Keratinocyte (primary cell): ENCODE measurements at regions not wholly inside any gene's neighbourhood (a gene's known extent, or its start where the extent isn't known, plus 50 kb on each side); places are given as distances from the start of the nearest gene placed in this dataset.

Experiments
- DNase-seq: peaks from one replicate; pipeline ENCODE4 v3.0.0-alpha.2; 2011; ENCODE audit warnings: low read depth, missing footprints, low spot score
- FAIRE-seq: peaks from 2 replicates; lab custom pipeline; 2011; peaks lifted over from hg19 to GRCh38; lab: Jason Lieb, UNC
- H2AFZ ChIP-seq: 2 replicates; pipeline ENCODE4 v1.6.0; 2012; ENCODE audit warnings: low read length, control low read depth, inconsistent platforms; ENCODE audit not compliant: control insufficient read depth
- H3K27ac ChIP-seq: 2 replicates; pipeline ENCODE4 v1.5.1; 2011; ENCODE audit warnings: low read length; ENCODE audit not compliant: control insufficient read depth, insufficient read depth
- H3K27me3 ChIP-seq: 3 replicates; pipeline ENCODE4 v1.6.0; 2011; ENCODE audit warnings: low read length; ENCODE audit not compliant: control insufficient read depth, insufficient read depth; ENCODE audit errors: extremely low read depth
- H3K36me3 ChIP-seq, 2 experiments: 2 replicates in 1 of 2; 3 replicates in 1 of 2; pipeline ENCODE4 v1.5.1; 2011; ENCODE audit warnings: low read length in 2 of 2, mild to moderate bottlenecking in 1 of 2; ENCODE audit not compliant: control insufficient read depth in 2 of 2, insufficient read depth in 2 of 2; ENCODE audit errors: extremely low read depth in 1 of 2
- H3K4me1 ChIP-seq: 3 replicates; pipeline ENCODE4 v1.5.1; 2011; ENCODE audit warnings: low read length; ENCODE audit not compliant: control insufficient read depth, insufficient read depth; ENCODE audit errors: extremely low read depth
- H3K4me2 ChIP-seq: 3 replicates; pipeline ENCODE4 v1.6.0; 2011; ENCODE audit warnings: low read depth, low read length; ENCODE audit not compliant: control insufficient read depth, insufficient read depth; ENCODE audit errors: extremely low read depth
- H3K4me3 ChIP-seq, 3 experiments: fragments of 200-600 bp in 1 of 3; sonication (generic) in 1 of 3; 2 replicates in 2 of 3; 3 replicates in 1 of 3; pipeline ENCODE4 v1.5.1; 2011 to 2016; ENCODE audit warnings: low read length in 3 of 3, mild to moderate bottlenecking in 3 of 3, control low read depth in 2 of 3, inconsistent platforms in 1 of 3, low read depth in 1 of 3, mixed read lengths in 1 of 3, mixed run types in 1 of 3, moderate library complexity in 1 of 3; ENCODE audit not compliant: control insufficient read depth in 2 of 3, insufficient read depth in 2 of 3; ENCODE audit errors: extremely low read depth in 1 of 3
- H3K79me2 ChIP-seq: 2 replicates; pipeline ENCODE4 v1.6.0; 2012; ENCODE audit warnings: low read length; ENCODE audit not compliant: control insufficient read depth, insufficient read depth
- H3K9ac ChIP-seq: 3 replicates; pipeline ENCODE4 v1.6.0; 2011; ENCODE audit warnings: low read length; ENCODE audit not compliant: control insufficient read depth, insufficient read depth; ENCODE audit errors: extremely low read depth
- H3K9me1 ChIP-seq: 3 replicates; pipeline ENCODE4 v1.6.0; 2011; ENCODE audit warnings: low read length; ENCODE audit not compliant: control insufficient read depth, insufficient read depth; ENCODE audit errors: extremely low read depth
- H3K9me3 ChIP-seq: 2 replicates; pipeline ENCODE4 v1.5.1; 2012; ENCODE audit warnings: low read depth, low read length; ENCODE audit not compliant: control insufficient read depth
- H4K20me1 ChIP-seq: 3 replicates; pipeline ENCODE4 v1.6.0; 2011; ENCODE audit warnings: low read length; ENCODE audit not compliant: control insufficient read depth, insufficient read depth; ENCODE audit errors: extremely low read depth
- CTCF ChIP-seq, 3 experiments: IDR thresholded peaks in 1 of 3; conservative IDR thresholded peaks in 1 of 3; optimal IDR thresholded peaks in 1 of 3; 2 replicates in 2 of 3; 3 replicates in 1 of 3; pipeline versions ENCODE3 to v1.5.1; 2011; ENCODE audit warnings: low read length in 3 of 3, mild to moderate bottlenecking in 3 of 3, moderate library complexity in 2 of 3, control low read depth in 1 of 3, inconsistent platforms in 1 of 3; ENCODE audit not compliant: insufficient read depth in 2 of 3; ENCODE audit errors: extremely low read depth in 1 of 3
- EZH2 ChIP-seq: IDR thresholded peaks from one replicate; pipeline ENCODE4 v1.6.1; 2012; ENCODE audit warnings: inconsistent platforms, mild to moderate bottlenecking, low read length, moderate library complexity
- dilution Hi-C: fragments of 300-500 bp; cut with MboI; formaldehyde crosslinking; loops from one replicate; pipeline ENCODE4 v1.7.0; 2020; ENCODE audit warnings: low sequenced_read_pairs; ENCODE audit not compliant: extremely low pct_ligation_motif_present

GRCh38 chr1:82586473-82586872, 785.7 kb downstream of the ADGRL2 start:
- Histone ChIP-seq H3K9me1 (no peaks in the 10 kb centered on the region), H2AFZ (no peak overlapping the region), H3K9ac (no peak overlapping the region), H3K9me3 (no peaks in the 10 kb centered on the region), H3K4me2 (no peak overlapping the region), H3K79me2 (no peaks in the 10 kb centered on the region), H3K27ac (no peak overlapping the region), H3K27me3 (no peaks in the 10 kb centered on the region), H3K4me3 (no peak overlapping the region), H4K20me1 (no peaks in the 10 kb centered on the region), H3K4me1 (no peaks in the 10 kb centered on the region), H3K36me3 (no peaks in the 10 kb centered on the region)
- dilution Hi-C loops = no loop called here
- TF ChIP-seq CTCF (optimal IDR thresholded peaks at IDR 0.05 in 1 of 3, IDR thresholded peaks at IDR 0.05 in 1 of 3, conservative IDR thresholded peaks at IDR 0.05 in 1 of 3; ENCODE audit: extremely low read depth in 1 of 3, insufficient read depth in 2 of 3, low read length in 3 of 3) (no peak), EZH2 (no peak)
- FAIRE-seq (no peak), DNase-seq (no peak)

- no peak overlapping the region for H3K9ac ChIP-seq
- no peaks in the 10 kb centered on the region for H3K36me3 ChIP-seq
- H3K9me3 ChIP-seq = no peaks in the 10 kb centered on the region
- H3K9me1 ChIP-seq = no peaks in the 10 kb centered on the region
- H3K79me2 ChIP-seq = no peaks in the 10 kb centered on the region
- H3K4me2 ChIP-seq = no peak overlapping the region
- DNase-seq (no peak), FAIRE-seq (no peak)
- H3K4me3 ChIP-seq = no peak overlapping the region
- H3K4me1 ChIP-seq = no peaks in the 10 kb centered on the region
- no peaks in the 10 kb centered on the region for H4K20me1 ChIP-seq
- no peak overlapping the region for H2AFZ ChIP-seq
- H3K27ac ChIP-seq = no peak overlapping the region
- TF ChIP-seq EZH2 = no peak
- TF ChIP-seq CTCF (optimal IDR thresholded peaks at IDR 0.05 in 1 of 3, IDR thresholded peaks at IDR 0.05 in 1 of 3, conservative IDR thresholded peaks at IDR 0.05 in 1 of 3; ENCODE audit: extremely low read depth in 1 of 3, insufficient read depth in 2 of 3, low read length in 3 of 3) = no peak
- dilution Hi-C loops = no loop called here
- H3K27me3 ChIP-seq = no peaks in the 10 kb centered on the region
Measured at GRCh38 chr1:82582347-82582746, 781.6 kb downstream of the ADGRL2 start.
